ENCODE measurements at regions not wholly inside any gene's neighbourhood (a gene's known extent, or its start where the extent isn't known, plus 50 kb on each side); places are given as distances from the start of the nearest gene placed in this dataset.
"Not testable (repeated sequence)": the region's sequence is repeated elsewhere in the genome, so short reads cannot be mapped to it uniquely, and the experiment has no call there.

DNA sequence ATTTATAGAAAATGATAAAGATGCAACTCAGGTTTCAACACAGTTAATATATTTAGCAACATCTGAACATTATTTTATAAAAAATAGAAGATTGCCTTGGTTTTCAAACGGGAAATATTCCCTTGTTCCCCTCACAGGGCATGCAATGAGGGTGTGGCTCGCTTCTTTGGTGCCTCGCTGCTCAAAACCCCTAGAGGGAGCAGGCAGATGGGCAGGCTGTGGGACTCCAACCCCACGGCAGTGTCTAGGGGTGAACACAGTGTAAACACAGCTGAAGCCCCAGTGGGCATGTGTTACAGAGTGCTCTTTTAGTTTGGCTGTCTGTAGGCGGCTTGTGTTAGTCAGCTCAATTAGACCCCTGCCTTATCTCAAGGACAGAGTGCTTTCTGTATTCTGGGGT is 560.8 kb upstream of the IMPG1 start:
- DNase-seq, result no peak

DNA sequence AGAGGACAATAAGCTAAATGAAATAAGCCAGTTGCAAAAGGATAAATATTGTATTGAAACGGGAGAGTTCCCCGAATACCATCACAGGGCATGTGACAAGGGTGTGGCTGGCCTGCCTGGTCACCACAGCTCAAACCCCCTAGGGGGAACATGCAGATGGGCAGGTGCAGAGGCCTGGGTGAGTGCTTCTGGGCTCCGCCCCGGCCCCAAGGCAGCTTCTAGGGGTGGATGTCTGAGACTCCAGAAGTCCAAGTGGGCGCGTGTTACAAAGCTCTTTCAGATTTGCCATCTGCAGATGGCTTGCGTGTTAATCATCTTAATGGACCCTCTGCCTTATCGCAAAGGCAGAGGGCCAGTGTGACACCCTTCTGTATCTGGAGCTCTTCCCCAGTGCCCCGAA is 559.2 kb upstream of the IMPG1 start:
- no peak for DNase-seq

DNA sequence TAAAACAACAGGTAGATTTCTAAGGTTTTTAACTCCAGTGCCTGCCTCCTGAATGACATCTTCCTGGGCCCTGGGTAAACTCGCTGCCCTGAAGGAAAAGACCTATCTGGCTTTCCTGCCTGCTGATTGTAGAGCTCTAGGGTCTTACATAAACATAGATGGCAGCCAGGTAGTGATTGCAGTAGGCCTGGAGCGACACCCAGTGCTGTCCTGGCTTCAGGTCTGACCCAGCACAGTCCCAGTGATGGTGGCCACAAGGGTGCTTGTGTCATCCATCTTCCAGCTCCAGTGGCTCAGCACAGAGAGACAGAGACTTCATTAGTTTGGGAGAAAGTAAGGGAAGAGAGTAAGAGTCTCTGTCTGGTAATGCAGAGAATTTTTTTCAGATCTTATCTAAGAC is 542.9 kb upstream of the IMPG1 start:
- no peak for DNase-seq

DNA sequence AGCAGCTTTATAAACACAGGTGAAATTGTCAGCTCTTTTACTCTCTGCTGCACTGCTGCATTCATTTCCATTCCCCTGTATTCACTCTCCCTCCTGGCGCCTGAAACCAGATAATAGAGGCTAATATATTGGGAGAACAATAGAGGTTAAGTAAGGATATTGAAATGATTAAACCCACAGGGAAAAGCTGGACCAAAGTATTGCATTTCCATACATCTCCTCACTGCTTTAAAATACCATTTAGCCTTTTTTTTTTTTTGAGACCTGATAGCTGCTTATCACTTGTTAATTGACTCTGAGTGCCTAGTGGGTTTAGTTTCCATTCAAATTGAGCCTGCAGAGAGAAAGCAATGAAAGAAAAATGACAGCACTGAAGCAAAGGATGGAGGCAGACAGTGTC is 540.5 kb upstream of the IMPG1 start:
- no peak for DNase-seq

DNA sequence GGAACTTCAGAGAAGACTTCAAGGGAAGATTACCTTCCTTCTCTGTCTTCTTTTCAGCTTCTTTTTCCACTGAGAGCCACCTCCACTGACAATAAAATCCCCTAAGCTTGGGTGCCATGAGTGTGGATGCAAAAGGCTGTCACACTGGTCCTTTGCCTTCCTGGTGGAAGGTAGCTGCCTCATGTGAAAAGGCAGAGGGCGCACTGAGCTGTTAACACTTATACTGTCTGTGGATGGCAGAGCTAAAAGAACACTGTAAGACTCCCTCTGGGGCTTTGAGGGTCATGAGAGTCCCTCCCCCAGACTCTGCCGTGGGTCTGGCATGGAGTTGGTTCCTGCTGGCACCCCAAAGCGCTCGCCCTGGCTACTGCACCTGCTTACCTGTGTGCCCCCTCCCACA is 536.7 kb upstream of the IMPG1 start:
- no peak for DNase-seq

DNA sequence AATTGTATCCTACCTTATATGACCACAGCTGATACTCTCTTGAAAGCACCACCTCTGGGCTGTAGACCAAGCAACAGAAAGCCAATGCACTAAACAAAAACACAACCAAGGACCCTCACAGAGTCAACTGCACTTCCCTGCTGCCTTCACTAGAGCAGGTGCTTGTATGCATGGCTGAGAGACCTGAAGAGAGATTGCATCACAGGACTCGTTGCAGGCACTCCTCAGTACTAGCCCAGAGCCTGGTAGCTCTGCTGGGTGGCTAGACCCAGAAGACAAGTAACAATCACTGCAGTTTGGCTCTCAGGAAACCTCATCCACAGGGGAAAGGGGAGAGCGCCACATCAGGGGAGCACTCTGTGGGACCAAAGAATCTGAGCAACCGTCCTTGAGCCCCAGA is 521.6 kb upstream of the IMPG1 start:
- DNase-seq, result no peak

DNA sequence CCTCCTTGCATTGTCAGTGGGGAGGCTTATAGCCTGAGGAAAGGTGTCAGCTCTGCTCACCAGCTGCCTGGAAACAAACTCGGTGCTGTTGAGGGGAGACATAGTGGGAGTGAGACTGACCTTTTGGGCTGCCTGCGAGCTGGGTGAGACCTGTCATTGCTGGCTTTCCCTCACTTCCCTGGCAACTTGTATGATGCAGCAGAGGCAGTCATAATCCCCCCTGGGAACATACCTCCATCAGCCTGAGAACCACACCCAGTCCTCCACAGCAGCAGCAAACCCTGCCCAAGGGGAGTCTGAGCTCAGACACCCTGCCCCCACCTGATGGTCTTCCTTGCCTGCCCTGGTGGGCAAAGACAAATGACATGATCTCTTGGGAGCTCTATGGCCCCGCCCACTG is 521.2 kb upstream of the IMPG1 start:
- DNase-seq, result no peak

DNA sequence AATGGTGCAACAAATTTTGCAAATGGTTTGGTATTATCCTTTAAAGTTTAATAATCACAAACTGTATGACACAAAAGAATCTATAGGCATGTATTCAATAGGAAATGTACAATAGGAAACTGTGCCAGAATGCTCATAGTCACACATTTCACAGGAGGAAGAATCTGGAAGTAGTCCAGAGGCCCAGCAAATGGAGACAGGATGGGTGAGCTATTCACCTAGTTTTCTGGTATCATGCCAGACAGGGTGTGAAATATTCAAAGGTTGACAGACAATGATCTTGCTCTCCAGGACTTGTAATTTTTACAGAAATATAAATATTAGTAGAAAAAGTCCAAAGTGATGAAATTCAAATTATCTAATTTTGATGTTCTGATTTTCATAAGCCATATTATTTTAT is 520.1 kb upstream of the IMPG1 start:
- no peak for DNase-seq

DNA sequence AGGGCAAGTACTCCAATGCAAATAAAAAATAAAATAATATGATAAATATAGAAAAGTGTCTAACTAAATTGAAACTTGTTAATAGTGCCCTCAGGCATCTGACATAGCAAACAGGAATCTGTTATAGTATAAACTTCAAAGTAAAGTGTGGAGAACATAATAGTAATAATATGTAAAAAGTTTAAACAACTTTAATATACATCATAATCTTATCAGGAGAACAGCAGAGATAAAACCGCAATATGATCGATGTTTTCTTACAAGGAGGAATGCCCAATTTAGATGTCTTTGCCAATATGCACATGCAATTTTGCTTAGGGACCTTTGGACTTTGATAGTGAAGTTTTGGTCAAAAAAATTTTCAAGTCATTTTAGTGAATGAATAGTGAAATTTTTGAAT is 514.8 kb upstream of the IMPG1 start:
- no peak for DNase-seq

DNA sequence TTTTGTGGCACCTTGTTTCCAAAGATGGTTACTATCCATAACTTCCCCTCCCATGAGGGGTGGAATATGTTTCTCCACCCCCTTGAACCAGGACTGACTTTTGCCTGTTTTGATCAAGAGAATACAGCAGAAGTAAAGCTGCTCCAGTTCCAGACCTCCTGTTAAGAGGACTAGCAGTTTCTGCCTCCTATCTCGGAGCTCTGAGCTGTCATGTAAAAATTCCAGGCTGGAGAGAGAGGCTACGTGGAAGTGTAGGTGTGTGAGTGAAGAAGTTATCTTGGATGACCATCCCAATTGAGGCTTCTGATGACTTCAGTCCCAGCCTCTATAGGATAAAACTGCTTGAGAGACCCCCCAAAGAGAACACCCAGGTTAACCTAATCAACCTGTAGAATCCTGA is 511.7 kb upstream of the IMPG1 start:
- DNase-seq, result no peak

DNA sequence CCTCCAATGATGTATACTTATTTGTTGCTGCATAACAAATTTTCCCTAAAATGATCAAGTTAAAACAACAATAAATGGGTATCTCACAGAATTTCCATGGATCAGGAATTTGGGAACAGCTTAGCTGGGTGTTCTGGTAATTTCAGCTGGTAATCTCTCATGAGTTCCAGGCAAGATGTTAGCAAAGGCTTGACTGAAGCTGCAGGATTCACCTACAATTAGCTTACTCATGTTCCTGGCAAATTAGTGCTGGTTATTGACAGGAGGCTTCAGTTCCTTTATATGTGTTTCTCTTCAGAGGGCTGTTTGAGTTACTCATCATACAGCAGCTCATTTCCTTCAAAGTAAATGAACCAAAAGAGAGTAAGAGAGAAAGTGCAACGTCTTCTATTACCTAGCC is 506.3 kb upstream of the IMPG1 start:
- DNase-seq, result no peak

DNA sequence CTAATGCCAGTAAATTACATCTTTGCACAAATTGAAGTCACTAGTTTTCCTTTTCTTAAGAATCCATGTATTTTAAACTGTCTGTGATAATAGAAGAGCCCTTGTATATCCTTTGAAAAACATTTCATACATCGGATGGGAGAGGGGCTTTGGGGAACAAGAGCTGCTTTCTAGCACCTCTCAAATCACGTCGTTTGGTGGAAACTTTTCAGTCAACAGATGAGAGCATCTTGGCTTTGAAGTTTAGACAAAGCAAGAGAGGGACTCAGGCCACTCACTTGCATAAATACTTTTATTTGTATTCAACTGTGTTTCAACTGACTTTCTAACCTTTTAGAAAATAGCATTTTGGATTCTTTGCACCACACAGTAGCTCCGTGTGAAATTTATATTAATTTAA is 502.3 kb upstream of the IMPG1 start:
- no peak for DNase-seq

DNA sequence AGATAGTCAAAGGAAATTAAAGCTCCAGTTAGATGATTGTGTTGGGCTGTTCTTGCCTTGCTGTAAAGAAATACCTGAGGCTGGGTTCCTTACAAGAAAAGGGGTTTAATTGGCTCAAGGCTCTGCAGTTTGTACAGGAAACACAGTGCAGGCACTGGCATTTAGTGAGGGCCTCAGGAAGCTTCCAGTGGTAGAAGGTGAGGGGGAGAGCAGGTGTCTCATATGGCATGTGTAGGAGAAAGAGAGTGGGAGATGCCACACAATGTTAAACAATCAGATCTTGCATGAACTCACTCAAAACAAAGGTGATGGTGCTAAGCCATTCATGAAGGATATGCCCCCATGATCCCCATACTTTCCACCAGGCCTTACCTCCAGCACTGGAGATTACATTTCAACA is 493.5 kb upstream of the IMPG1 start:
- no peak for DNase-seq

DNA sequence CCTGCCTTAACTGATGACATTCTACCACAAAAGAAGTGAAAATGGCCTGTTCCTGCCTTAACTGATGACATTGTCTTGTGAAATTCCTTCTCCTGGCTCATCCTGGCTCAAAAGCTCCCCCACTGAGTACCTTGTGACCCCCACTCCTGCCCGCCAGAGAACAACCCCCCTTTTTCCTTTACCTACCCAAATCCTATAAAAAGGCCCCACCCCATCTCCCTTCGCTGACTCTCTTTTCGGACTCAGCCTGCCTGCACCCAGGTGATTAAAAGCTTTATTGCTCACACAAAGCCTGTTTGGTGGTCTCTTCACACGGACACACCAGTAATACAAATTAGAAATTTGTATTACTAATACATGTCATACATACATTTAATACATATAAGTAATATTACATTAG is 489.9 kb upstream of the IMPG1 start:
- not testable (repeated sequence) for DNase-seq

DNA sequence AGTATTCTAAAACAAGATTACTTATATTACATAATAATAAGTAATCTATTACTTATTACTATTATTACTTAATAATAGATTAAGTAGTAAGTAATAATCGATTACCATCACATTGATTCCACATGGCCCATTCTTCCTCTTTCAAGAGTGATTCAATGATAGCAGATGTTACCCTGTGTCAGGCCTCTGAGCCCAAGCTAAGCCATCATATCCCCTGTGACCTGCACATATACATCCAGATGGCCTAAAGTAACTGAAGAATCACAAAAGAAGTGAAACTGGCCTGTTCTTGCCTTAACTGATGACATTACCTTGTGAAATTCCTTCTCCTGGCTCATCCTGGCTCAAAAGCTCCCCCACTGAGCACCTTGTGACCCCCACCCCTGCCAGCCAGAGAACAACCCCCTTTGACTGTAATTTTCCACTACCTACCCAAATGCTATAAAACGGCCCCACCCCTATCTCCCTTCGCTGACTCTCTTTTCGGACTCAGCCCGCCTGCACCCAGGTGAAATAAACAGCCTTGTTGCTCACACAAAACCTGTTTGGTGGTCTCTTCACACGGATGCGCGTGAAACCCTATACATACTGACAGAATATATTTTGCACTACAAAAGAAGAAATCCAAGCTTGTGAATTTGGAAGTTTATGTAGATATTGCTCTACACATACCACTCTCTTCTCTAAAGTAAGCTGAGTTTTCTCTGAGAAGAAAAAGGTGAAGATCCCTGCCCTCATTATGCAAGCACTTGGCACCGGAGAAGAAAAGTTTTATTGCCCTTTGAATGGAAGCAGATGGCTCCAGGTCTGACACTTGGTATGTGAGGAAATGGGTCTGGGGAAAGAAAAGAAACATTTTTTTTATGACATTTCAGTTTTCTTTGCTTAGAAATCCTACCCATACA is 488.6 kb upstream of the IMPG1 start:
- DNase-seq, result not testable (repeated sequence)

DNA sequence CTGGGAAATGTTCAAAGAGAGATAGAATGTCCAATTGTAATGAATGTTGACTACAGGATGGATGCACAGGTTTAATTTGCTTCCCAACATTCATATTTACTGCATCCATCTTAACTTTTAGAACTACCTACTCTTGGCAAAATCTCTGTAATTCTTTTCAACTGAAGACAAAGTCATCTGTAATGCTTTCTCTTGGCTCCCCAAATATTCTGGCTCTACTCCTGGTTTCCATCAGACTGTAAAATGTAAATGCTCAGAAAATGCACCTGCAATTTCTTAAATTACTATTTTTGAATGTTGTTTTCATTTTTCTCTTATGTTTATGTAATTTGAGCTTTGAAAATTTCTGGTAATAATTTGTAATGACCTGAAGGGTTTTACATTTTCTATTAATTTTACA is 480.8 kb upstream of the IMPG1 start:
- DNase-seq, result no peak

DNA sequence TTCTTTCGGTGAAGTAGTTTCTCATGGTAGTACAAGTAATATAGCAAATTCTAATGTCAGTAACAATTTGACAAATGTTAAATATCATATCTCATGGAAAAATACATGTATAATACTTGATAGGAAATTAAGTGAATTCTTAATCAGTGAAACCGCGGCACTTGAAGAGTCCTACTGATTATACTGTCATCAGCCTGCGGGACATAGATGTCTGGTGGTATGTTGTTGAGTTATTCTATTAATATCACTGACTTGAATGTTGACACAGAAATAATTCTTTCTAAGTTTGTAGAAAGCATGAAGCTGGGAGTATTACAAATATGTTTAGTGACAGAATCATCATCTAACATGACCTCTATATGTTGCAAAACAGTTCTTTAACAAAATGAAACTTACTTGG is 479.8 kb upstream of the IMPG1 start:
- no peak for DNase-seq

DNA sequence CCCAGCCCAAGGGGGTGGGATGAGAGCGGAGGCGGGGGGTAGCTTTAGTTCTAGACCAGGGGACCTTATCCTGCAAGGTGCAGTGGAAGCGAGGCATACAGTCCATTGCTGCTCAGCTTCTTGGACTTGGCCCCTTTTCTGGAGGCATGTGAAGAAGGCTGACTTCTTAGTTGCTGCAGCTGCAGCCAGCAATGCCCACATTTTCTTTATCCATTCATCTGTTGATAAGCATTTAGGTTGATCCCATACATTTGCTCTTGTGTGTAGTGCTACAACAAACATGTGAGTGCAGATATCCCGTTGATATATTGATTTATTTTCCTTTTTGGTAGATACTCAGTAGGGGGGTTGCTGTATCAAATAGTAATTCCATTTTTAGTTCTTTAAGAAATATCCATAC is 461.2 kb upstream of the IMPG1 start:
- DNase-seq, result no peak

DNA sequence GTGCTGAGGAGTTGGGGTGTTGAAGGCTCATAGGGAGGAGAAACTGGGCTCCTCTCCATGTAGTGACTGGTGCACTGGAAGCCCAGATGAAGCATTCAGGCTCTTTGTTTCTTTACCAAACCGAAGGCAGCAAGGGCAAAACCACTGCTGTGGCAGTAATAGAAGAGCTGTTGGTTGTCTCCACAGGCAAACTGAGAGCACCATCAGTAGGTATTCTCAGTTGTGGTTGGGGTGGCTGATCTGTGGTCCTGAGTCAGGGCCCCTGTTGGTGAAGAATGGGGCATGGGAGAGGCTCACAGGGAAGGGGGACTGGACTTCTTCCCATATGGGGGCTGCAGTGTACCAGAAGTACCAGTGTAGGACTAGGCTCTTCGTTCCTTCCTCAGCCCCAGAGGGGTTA is 460.2 kb upstream of the IMPG1 start:
- DNase-seq, result no peak

DNA sequence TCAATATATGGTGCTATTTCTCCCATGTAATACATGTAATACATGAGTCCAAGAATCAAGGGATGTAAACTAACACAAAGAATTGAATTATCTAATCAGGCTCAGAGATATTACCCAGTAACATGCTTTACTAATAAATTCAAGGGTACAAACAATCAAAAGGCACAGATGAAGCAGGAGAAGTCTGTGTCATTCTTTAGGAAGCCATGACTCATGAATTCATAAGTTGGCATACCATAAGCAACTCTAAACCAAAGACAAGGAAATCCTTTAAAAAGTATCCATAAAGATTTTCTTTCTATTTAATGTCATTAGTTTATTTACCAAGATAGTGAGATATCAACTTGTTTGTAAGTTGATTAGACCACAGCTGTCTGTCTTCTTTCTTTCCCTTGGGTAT is 446.0 kb upstream of the IMPG1 start:
- no peak for DNase-seq

DNA sequence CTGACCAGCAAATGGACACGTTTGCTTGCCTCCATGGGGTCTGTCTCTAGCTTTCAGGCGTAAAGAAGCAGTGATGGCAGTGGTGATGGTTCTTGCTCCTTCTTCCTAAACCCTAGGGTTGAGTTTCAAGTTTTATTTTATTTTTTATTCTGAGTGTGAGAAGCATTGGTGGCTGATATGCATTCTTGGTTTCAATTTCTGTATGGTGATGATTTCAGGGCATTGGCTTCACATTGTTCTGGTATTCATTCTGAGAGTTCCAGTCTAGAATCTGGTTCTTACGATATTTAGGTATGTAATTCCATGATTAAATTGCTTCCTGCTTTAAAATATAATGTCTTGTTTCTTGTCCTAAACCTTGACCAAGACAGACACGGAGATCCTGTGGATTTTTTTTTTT is 444.5 kb upstream of the IMPG1 start:
- no peak for DNase-seq

DNA sequence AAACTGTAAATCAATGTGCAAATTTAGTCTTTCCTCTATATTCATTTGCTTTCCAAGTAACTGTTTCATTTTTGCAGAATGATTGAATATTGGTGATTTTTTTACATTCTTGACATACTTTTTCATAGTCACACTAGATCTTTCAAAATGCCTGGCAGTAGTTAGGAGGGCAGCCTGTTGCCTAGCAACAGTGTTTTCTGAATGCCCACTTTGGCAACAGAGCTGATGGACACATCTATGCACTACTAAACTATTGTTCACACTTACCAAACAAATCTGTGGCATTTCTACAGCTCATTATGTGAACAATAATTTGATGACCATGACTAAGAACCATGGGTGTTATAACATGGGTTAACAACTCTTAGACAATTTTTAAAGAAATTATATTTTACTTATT is 438.0 kb upstream of the IMPG1 start:
- DNase-seq, result no peak

DNA sequence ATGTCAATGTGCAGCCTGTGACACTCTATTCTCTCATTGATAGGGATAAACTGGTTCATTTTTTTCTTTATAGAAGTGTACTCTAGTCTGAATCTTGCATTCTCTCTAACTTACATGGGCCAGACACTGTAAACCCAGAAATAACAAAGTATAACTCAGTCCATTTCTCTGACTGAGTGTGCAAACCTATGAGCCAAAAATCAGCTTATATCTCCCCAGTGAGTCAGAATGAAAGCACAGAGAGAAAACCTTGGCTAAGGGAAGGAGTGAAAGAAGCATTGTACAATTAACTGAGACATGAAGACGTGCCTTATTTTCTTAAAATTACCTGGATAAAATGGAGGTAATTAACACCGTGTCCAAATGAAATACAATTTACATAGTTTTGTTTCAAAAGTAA is 436.9 kb upstream of the IMPG1 start:
- DNase-seq, result no peak

DNA sequence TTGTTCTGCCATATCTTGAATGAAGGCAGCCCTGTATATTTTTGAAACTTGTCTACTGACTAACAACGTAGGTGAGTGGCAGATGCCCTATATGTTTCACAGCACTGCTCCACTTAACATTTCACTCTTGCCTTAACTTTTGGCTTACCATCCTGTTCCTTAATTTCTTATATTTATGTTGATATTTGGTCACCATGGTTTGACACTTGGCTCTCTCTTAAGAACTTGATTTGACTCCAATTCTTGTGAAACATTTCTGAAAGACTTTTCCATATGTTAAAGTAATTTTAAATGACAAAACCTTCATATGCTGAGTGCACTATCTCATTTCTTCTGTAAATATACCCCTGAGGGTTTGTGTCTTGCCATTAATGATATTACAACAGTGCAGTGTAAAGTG is 434.3 kb upstream of the IMPG1 start:
- no peak for DNase-seq

DNA sequence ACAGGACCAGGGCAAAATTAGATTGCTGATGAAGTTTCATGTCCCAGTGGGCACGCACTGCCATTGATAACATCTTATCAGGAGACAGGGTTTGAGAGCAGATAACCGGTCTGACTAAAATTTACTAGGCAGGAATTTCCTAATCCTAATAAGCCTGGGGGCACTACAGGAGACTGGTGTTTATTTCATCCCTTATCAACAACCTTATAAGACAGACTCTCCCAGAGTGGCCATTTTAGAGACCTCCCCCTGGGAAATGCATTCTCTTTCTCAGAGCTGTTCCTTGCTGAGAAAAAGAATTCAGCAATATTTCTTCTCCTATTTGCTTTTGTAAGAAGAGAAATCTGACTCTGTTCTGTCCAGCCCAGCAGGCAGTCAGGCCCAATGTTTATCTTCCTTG is 423.4 kb upstream of the IMPG1 start:
- no peak for DNase-seq

Measured in DMS153 (cell line).